Hematopoietic multipotent progenitor cell treated with erythropoietin and hydrocortisone succinate and interleukin-3 and kit ligand, for 6 days (in vitro differentiated cells): ENCODE measurements at regions not wholly inside any gene's neighbourhood (a gene's known extent, or its start where the extent isn't known, plus 50 kb on each side); places are given as distances from the start of the nearest gene placed in this dataset.
A peak's percentile ranks its signal among the peaks of the same experiment; 100 is the strongest.
"Not testable (repeated sequence)": the region's sequence is repeated elsewhere in the genome, so short reads cannot be mapped to it uniquely, and the experiment has no call there.

Experiments
- DNase-seq: peaks from one replicate; pipeline ENCODE4 v3.0.0-alpha.2; 2015

DNA sequence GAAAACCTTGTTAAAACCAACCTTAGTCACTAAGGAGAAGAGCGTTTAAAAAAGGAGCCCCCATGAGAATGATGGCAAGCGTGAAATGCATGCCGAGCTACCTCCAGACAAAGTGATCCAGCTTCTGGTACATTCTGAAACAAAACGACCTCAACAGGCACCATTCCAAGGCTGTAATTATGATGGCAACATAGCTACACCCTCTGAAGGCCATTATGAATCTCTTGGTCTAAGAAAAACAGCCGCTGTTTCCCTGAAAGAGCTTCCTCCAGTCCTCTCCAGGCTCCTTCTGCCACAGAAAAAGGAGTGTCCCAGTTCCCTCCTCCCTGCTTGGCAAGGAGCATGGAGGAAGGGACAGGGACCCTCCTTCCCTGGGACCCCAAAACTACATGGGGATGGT is 50.0 kb upstream of the ABLIM1 start:
- no peak for DNase-seq

DNA sequence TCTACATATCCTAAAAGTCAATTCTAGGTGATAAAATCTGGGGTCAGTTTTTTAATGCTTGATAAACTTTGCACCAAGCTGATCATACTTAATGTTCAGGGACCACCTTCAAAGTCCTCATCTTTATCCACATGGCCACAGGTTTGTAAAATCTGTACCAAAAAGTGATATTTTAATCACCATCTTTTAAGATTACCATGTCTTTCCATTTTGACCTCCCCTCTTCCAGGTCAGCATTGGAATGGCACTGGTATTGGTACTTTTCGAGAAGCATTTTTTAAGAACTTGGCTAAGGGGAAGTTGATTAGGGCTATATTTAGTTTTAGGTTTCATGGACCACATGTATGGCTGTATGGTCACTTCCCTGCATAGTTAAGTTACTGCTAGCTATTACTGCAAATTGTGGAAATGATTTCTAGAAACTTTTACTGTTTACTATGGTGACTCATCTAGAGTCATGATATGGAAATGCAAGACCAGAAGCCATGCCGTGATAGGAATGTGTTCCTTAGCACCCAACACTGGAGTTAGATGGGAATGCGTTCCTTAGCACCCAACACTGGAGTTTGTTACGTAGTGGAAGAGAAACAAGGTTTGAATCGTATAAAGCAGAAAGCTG is 50.8 kb upstream of the ABLIM1 start:
- DNase-seq: no peak

DNA sequence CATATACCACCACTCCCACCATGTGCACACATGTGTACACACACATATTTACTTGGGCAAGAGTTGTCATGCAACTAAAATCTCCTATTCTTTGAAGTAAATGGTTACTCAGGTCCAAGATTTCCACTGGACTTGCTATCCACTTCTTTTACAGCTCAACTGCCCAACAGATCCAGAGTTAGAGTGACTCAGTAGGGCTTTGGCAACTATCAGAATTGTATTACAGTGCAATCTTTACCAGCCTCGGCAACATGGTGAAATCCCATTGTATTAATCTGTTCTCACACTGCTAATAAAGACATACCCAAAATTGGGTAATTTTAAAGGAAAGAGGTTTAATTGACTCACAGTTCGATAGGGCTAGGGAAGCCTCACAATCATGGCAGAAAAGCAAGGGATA is 51.9 kb upstream of the ABLIM1 start:
- DNase-seq: no peak

DNA sequence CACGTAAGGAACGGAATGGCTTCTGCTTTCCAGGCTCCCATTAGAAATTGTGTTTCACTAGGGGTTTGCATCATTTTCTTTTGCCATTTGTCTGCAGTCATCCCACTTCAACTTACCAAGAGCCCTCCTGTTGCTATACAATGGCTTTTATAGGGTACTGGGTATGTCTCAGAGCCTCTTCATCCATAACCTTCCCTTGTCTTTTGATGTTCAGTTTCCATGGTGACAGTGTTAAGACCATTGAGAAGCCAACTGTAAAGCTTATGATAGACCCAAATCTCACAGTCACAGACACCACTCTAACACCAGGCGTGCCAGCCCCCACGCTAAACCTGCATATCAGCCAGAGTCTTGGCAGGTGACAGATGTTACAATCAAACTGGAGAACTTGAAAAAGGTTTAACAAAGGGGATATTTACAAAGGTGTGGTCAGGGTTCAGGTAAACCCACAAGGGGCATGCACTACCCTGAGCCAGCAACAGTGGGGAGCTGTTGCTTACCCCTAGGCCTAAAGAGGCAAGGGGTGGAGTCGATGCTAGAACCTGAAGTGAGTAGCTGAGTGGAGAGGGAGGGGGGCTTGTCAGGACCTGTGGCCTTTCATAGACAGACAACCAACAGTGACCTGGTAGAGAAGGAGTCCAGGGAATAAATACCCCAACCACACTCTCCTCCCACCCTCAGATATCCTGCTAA is 53.2 kb upstream of the ABLIM1 start:
- DNase-seq: no peak

DNA sequence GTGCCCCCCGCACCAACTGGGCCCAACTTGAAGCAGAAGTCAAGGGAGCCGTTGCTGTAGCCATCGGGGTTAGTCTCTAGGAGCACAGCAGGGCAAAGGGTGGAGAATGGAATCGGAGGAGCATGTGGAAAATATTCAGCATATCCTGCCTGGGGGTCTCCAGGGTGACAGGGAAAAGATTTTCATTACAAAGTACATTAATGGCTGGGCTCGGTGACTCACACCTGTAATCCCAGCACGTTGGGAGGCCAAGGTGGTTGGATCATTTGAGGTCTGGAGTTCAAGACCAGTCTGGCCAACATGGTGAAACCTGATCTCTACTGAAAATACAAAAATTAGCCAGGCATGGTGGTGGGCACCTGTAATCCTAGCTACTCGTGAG is 53.8 kb upstream of the ABLIM1 start:
- DNase-seq: no peak

DNA sequence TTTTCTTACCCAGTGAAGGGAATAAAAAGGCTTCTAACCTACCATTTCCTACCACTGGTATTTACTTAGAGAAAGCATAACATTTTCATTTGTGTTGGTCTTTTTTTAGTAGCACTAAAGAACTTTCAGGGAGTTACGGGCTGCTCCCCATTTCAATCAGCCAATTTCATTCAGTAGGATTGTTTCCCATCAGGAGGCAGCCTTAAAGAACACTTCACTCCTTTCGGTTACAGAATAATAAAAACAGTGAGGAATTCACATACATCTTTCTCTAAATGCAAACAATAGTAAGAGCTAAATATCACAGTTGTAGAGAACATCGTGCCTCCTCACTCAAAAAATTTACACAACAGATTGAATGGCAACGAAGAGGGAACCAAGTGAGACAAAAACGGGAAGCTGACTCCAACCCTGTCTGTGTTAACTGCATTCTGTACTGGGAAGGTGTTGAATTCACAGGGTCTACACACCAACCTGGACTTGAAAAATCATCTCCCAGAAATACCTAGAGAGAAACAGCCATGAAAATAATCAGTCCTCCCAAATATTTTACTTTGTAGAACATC is 55.5 kb upstream of the ABLIM1 start:
- peak; percentile 14 for DNase-seq

DNA sequence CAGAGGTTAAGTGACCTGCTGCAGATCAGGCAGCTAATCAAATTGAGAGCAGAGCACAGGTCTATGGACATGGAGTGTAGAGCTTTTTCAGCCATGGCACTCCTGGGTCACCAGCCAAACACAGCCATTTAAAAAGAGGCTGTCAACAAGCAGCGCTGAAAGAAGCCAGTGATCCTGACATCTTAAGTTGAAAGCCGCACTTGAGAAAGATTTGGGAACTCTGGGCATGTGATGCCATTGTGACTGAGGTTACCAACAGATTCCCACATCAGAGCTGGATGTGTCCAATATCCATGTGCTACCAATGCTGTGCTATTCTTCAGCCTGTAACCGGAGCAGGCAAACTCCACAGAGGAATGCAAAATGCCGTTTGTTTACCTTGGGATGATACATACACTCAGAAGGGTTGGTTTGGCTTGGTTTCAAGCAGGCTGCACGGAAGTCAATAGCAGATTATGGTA is 56.2 kb upstream of the ABLIM1 start:
- no peak for DNase-seq

DNA sequence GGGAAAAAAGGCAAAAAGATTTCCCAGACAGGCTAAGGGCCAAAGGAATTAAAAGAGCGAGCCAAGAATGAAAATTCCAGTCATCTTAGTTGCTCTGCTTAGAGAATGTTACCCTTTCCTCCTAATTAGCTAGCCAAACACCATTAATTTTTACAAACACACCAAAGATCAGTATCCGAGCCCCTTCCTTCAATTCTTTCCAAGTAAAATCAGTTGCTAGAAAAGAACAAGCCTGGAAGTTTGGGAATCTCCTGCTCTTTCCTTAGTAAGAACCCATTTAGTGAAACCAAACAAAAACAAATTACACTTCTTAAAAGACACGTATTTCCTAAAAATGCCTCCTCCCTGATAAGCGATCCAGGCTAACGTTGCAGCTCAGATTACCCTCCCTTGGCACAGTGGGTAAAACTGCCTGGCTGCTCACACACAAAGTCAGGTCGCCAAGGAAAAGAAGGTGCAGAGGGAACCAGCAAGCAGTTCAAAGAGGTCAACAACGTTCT is 57.1 kb upstream of the ABLIM1 start:
- no peak for DNase-seq

DNA sequence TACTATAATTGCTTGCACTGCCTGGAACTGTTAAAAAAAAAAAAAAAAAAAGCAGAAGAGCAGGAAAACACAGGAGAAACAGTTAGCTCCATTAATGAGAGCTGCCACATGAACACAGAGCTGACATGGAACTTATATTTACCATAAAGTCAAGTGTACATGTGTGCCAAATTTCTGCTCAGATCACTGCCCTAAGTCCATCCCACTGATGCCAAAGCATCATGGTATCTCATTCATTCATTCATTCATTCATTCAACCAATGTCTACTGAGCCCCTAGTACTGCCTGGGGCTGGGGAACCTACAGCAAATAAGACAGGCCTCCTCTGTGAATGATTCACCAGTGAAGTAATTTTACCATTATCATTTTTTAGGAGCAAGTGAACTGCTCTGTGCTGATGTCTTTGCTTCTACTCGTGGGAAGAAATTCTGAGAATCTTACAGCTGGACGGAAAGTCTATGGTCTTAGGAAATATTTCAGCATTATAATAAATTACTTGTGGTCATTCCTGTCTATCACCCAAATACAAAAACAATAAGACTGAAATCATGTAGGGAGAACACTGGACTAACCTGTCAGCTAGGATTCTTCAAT is 58.8 kb upstream of the ABLIM1 start:
- no peak for DNase-seq

DNA sequence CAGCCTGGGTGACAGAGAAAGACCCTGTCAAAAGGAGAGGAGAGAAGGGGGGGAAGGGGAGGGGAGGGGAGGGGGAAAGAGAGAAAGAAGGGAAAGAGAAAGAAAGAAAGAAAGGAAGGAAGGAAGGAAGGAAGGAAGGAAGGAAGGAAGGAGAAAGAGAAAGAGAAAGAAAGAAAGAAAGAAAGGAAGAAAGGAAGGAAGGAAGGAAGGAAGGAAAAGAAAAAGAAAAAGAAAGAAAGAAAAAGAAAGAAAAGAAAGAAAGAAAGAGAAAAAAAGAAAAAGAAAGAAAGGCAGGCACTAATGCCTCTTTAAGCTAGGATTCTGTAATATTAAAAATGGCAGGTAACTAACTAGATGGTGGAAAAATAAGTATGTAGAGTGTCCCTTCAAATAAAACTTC is 59.8 kb upstream of the ABLIM1 start:
- DNase-seq: not testable (repeated sequence)

DNA sequence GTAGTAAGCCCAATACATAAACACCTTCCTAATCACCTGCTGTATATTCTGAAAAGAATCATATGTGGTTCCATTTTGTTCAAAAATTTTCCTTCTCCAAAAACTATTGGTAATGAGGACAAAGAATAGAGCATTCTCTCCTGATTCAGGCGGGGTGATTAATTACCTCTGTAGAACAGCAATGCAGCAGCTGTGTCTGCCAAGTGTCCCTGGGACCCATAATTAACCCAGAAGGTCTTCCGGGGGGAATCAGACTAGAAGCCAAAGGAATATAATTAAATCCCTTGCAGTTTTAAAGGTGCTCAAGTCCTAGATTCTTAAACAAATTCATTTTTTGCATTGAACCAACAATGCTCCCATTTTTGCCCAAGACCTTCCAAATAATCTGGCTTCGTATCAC is 60.3 kb upstream of the ABLIM1 start:
- no peak for DNase-seq

DNA sequence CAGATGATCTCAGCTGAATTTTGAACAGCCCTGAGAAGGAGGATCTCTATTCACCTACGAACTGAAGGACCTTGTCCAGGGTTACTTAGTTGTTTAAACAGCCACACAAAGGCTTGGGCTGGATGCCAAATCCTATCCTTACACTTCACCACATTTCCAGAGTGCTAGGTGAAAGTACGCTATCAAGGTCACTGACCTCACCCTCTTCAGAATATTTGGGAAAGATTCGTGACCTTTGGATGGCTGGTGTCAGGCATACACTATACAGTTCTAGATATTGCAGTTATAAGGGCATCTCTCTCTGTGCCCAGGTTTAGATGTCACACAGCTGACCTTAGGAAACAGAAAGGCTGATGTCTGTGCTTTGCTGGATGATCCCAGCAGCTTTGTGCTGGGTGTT is 61.2 kb upstream of the ABLIM1 start:
- no peak for DNase-seq

DNA sequence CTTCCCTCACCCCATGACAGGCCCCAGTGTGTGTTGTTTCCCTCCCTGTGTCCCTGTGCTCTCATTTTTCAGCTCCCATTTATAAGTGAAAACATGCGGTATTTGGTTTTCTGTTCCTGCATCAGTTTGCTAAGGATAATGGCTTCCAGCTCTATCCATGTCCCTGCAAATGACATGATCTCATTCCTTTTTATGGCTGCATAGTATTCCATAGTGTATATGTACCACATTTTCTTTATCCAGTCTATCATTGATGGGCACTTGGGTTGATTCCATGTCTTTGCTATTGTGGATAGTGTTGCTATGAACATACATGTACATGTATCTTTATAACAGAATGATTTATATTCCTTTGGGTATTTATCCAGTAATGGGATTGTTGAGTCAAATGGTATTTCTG is 61.9 kb upstream of the ABLIM1 start:
- not testable (repeated sequence) for DNase-seq

DNA sequence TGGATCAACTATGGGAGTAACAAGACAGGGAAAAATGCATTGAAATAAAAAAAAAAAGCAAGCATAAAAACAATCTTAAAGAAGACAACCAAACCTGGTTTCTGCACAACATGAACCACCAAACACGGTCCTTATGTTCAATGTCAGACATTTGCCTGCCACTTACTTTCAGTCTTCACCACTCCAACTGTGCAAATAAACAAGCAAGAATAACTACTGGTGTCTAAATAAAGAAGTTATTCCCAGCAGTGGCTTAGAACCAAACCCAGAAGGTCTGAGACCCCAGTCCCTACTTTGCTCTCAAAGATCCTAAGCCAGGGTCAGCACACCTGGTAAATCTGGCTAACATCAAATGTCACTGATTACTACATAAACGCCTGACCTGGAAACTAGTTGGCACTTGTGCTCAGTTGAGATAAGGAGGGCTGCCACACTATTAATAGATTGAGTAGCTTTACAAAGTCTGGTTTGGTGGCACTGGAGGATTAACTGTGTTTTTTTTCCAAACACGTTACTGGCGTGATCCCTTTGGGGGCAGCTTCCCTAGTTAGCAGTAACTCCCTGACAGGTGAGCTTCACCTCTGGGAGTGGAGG is 62.7 kb upstream of the ABLIM1 start:
- peak; percentile 18 for DNase-seq

DNA sequence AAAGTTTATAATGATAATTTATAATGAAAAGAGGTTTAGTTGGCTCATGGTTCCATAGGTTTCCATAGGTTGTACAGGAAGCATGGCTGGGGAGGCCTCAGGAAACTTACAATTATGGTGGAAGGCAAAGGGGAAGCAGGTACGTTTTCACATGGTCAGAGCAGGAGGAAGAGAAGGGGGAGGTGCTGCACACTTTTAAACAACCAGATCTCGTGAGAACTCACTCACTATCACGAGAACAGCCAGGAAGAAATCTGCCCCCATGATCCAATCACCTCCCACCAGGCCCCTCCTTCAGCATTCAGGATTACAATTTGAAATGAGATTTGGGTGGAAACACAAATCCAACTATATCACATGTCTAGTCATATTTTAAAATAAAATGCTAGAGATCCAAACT is 64.1 kb upstream of the ABLIM1 start:
- not testable (repeated sequence) for DNase-seq

DNA sequence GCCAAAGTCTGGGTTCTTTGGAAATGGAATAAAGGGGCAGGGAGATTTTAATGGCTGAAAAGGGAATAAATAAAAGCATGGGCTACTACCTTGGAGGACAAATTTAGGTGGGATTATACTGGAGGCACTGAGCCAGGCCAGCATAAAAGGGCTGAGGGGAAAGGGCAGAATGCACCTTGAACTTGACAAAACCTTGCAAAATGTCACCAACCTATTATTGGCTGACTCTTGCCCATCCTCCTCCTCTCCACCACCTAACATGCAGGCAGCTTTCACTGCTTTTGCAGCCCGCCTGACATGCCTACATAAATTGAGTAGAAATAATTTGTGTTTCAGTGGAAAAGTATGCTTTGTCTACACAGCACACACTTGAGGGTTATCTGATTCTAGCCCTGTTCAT is 65.3 kb upstream of the ABLIM1 start:
- no peak for DNase-seq

DNA sequence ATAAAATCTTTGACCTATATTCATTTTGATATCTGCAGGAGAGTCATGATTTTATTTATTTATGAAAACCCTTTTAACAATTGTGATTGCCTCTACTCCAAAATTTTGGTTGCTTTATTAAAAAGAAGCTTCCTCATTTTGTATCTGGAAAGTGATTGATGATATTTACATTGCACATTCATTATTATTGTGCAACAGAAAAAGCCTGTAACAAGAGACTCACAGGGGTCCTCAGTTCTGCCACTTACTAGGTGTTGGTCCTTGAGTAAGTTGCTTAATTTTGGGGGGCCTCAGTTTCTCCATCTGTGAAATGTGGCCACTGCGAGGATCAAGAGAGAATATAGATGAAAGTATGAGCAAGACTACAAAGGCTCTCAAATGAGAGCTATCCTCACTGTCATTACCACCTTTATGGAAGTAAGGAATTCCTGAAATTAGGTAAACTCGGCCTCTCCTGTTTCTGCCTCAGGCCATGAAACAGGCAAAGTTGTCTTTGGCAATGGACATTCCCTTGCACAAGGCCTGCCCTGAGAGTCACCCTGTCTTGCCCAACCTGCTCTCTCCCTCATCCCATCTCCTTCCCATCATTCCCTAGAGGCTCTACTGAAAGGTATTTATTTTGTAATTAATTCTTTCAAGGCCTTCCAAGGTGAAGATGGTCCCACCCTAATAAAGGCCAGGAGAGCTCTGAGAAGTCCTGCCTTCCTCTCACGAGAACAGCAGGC is 66.1 kb upstream of the ABLIM1 start:
- DNase-seq: no peak

DNA sequence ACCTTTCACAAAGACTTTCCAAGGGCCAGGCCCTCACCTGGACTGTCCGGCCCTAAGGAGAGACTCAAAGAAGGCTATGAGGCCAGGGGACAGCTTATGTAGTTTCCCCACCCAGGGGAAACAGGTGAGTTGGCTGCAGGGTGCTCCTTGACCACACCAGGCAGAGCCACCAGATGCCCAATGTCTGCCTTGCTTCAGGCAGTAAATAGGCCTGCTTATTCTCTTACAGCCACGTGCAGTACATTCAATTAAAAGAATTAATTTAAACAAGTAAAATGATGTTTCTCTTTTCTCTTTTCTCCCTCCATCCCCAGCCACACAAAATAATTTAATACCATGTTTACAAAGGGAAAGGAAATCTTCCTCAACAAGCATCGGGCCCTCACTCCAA is 66.6 kb upstream of the ABLIM1 start:
- DNase-seq: no peak

DNA sequence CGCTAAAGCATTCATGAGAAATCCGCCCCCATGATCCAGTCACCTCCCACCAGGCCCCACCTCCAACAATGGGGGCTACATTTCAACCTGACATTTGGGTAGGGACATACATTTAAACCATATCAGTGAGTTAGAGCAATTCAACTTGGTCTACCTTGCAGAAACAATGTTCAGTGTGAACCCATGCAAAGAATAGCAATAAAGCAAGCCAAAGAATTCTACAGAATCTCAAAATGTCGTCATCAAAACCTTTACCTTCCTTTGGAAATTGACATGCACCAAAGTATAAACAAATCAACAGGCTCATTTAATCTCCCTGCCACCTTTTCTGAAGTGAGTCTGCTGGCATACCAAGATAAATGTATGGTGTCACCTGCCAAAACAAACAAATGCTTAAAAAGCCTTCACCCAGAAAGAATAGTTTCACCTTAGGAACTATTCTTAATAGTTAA is 68.8 kb upstream of the ABLIM1 start:
- no peak for DNase-seq

DNA sequence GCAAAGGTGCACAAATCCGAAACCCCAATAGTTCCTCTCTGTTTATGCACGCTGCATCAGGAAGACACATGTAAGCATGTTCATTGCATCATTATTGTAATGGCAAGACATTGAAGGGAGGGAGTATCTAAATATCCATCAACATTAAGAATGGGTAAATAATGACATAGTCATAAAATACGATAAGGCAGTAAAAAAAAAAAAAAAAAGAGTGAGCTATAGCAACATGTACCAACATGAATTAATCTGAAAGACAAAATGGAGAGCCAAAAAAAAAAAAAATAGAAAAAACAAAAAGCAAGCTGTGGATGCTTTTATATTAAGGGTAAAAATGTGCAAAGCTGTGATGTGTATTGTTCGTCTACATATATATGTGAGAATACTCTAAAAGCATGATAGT is 70.2 kb upstream of the ABLIM1 start:
- DNase-seq: no peak

DNA sequence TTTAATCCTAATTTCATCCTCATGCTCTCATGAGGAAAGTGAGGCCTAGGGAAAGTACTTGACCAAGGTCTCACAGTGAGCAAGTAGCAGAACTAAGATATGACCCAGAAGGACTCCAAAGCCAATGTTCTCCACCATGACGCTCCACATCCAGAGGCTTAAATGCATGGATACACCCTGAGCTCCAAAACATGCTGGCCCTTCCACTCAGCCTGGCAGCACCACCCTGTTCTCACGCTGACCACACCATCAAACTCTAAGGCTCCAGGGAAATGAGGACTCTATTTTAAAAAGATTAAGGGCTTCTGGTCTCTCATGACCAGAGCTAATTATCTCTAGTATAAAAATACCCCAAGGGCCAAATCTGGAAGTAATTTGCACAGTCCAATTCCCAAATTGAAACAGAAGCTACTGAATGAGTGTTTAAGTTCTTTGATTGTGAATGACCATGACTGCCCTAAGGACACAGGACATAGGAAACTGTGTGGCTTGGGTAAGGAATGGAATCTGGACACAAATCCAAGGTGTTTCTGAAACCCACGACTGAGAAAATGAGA is 71.1 kb upstream of the ABLIM1 start:
- no peak for DNase-seq

DNA sequence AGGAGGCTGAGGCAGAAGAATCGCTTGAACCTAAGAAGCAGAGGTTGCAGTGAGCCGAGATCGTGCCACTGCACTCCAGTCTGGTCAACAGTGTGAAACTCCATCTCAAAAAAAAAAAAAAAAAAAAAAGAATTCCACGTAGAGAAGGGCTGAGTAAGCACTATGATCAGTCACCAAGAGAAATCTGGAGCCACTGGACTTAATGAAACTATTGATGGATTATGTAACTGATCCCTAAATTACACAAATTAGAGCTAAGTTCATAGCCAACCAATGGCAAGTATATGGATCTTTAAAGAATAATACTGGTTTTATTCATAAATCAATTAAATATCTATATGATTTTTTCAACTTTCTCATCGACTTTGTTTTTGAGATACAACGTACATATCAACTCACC is 72.2 kb upstream of the ABLIM1 start:
- no peak for DNase-seq

DNA sequence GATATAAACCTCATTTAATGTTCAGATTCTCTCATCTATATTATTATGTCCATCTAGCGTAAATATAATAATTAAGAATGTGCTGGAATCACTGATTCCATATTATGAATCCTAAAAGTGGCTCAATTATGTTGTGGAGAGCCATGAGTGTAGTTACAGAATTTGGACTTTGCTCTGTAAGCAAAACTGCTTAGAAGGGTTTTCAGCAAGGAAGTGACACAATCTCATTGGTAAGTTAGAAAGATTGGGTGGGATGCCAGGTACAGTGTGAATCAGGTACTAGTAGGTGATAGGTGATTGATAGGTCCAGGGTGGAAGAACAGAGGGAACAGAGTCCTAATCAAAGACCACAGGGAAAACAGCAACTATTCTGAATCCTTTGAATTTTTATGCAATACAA is 74.9 kb upstream of the ABLIM1 start:
- no peak for DNase-seq
